CD4-positive, alpha-beta T cell treated with Interleukin-6 for 4 hours (primary cell): ENCODE measurements at regions not wholly inside any gene's neighbourhood (a gene's known extent, or its start where the extent isn't known, plus 50 kb on each side); places are given as distances from the start of the nearest gene placed in this dataset.
A peak's percentile ranks its signal among the peaks of the same experiment; 100 is the strongest.

ENCODE experiments used
- DNase-seq: peaks from one replicate; pipeline ENCODE4 v3.0.0-alpha.2; 2020; ENCODE audit warnings: mixed read lengths

GRCh38 chr17:73757420-73757819 is 113.2 kb upstream of the SDK2 start:
- DNase-seq: peak; percentile 4

DNA sequence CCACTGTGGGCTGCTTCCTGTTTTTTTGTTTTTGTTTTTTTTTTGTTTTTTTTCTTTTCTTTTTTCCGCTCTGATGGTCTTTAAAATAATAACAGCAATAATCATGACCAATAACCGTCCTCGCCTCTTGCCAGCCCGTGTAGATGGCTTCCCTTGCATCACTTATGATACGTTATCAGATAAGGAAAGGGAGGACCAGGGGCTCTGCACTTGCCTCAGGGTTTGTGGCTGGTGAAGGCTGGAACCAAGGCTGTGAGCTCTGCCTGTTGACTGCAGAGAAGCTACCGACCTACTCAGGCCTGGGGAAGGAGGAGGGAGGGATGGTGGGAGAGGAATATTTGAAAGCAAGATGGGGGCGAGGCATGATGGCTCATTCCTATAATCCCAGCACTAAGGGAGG is 114.0 kb upstream of the SDK2 start:
- no peak for DNase-seq

DNA sequence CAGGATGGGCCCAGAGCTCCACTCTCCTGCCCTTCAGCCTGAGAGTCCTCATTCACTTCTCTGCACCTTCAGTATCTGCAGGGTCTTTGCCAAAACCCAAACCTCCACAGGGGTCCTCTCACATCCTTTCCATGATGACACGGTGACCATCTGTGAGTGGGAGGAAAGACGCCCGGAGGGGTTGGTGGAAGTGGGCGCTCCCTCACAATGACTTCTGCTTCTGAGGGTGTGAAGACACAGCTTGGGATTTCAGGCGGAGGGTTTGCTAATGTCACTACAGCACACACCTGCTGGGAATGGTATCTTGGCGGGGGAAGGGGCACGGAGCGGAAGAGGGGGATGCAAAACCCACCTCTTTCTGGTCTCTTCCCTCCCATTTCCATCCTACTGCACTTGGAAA is 115.1 kb upstream of the SDK2 start:
- DNase-seq: no peak

GRCh38 chr17:73759734-73760438 is 115.6 kb upstream of the SDK2 start:
- DNase-seq: no peak

DNA sequence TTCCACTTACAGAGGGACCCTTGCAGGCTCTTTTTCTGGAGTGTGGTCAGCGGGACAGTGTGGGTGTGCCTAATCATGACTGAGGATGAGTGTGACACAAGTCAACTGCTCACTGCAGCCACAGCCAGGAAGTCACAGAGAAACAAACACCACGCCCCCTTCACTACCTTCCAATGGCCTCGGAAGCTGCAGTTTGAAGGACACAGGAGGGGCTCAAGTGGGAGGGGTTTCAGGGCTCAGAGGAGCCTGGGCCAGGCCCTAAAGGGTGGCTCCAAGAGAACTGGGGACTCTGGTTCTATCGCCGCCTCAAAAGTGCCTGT is 116.2 kb upstream of the SDK2 start:
- no peak for DNase-seq

GRCh38 chr17:73765824-73766563 is 121.7 kb upstream of the SDK2 start:
- DNase-seq: no peak

- no peak for DNase-seq
Observed at GRCh38 chr17:73767696-73768095, 123.5 kb upstream of the SDK2 start.

DNA sequence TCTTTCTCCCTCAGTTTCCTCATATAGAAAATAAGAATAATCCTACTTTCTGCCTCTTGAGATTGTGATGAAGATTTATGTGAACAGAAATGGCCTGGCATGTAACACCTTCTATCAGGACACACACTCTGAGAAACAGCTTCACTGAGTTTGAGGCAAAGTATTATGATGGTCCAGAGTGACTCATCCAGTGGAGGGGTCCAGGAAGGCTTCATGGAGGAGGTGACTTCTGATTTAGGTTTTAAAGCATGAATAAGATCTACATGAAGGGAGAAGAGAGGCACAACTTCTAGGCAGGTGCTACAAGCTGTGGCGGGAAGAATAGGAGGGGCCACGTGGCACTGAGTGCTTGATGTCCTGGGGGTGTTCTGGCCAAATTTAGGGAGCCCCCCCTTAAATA is 124.4 kb upstream of the SDK2 start:
- DNase-seq: no peak

DNA sequence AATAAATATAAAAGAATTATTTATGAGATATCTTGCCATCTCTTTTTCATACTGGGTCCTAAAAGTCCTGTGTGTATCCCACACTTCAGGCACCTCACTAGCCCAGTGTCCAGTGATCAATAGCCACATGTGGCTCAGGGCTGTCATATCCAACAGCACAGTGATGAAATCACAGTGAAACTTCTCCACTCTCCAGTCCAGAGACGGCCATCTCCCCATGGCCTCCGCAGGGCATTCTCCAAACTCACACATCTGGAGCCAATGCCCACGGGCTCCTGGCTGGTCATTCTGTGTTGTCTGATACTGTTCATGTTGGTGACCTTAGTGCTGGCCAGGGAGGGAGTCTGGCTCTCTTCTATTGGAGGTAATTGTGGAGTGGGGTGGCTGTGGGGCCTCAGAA is 125.2 kb upstream of the SDK2 start:
- DNase-seq: no peak

- no peak for DNase-seq
Observed at GRCh38 chr17:73770115-73770848, 126.0 kb upstream of the SDK2 start.

DNA sequence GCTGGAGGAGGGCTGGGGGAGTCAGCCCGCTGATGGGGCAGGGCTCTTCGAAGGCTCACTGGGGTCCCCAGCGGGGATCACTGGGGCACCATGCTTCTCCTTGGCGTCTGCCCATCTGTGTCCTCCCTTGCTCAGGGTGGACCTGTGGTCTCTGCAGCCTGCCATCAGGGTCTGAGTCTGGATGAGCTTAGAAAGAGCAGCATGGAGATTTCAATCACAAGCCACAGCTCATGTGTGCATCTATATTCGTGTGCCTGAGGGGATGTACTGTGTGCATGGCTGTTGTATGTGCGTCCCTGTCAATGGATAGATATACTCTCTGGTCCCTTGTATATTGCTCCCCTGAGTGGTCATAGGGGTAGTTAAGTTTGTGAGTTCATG is 126.6 kb upstream of the SDK2 start:
- no peak for DNase-seq

DNA sequence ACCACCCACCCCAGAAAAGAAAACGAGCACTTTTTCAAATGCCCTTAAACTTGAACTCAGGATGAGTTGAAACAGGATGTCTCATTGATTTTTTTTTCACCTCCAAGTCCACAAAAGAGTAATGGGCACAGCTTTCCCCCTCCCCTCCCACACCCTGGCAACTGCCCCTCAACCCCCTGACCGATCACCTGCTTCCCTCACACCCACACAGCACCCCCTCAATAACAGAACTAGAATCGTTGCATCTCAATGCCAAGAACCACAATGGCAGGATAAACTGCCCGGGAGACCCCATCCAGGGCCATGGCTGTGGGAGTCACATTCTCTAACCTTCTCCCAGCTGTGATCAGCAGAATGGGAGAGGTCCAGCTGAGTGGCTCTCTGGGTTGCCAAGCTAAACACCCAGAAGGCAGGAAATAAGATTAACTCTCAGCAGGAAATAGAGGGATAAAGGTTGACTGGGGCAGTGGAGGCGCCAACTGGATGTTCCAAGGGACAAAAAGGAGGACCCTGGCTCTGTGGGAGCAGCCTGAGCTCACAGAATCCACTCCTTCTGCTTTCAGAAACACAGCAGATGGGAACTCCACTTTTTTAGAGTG is 128.0 kb upstream of the SDK2 start:
- DNase-seq: no peak

- DNase-seq: no peak
Observed at GRCh38 chr17:73773702-73774101, 129.5 kb upstream of the SDK2 start.

DNA sequence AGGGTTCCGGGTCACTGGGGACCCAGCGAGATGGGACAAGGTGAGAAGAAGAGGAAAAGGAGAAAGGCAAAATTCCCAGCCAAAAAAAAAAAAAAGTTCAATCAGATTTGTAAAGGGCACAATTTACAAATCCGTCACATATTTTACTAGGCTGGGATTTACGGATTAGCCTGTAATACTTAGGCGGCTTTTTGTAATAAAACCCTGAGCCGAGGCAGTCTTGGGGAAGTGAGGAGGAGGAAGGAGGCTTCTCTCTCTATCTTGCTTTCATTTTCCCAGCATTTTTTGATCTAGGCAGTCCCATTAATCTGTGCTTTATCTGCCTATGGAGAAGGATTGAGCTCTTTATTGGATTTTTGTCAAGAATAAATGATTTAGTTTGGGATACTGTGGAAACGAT is 130.6 kb upstream of the SDK2 start:
- no peak for DNase-seq

- DNase-seq: no peak
Observed at GRCh38 chr17:73776351-73777130, 132.3 kb upstream of the SDK2 start.

DNA sequence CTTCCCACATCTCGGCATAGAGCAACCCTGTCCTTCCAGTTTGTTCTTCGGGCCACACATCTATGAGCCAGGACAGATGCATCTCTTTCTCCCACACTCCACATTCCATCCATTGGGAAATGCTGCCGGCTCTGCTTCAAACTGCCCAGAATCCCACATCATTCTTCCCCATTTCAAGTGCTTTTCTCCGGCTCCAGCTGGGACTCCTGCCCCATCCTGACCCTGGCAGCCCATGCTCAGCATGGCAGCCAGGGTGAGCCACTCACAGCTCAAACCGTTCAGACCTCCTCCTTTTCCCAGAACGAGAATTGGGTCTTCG is 132.8 kb upstream of the SDK2 start:
- DNase-seq: no peak

DNA sequence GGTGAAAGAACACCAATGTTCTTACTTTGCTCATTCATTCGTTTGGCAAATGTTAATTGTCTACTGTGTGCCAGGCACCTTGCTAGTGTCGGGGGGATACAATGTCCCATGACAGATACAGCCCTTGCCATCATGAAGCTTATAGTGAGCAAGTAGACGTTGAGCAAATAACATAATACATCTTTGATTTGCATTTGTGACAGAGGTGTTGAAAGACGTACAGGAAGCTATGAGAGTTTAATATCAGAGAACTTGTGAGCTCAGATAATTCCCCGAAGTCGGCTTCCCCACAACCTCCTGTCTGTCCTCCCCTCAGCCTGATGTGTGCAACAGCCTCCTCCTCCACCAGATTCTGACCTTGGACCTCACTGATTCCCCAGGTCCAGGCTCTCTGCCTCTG is 138.0 kb upstream of the SDK2 start:
- DNase-seq: no peak

DNA sequence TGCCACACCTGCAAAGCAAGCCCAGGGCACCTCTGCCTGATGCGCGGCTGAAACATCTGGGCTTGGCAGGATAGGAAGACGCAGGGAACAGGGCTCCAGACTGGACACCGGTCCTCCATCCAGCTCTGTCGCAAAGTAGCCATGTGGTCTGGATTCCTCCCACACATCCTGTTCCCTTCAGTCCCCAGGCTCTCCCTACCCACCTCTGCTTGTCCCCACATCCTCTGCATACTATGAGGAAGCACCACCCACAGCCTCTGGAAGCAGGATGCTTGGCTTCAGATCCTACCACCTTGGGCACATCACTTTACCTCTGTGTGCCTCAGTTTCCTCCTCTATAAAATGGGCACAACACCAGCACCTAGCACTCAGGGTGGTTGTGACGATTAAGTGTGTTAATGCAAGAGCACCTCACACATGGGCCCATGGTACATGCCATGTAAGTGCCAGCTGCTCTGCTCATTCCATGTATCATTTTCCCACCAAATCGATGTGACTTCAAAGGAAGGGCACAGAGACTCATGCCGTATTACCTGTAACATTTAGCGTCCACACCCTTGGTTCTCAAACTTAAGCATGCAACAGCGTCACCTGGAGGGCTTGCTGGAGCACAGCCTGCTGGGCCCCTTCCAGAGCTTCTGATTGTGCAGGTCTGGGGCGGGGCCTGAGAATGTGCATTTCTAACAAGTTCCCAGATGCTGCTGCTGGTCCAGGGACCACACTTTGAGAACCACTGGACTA is 138.6 kb upstream of the SDK2 start:
- no peak for DNase-seq

DNA sequence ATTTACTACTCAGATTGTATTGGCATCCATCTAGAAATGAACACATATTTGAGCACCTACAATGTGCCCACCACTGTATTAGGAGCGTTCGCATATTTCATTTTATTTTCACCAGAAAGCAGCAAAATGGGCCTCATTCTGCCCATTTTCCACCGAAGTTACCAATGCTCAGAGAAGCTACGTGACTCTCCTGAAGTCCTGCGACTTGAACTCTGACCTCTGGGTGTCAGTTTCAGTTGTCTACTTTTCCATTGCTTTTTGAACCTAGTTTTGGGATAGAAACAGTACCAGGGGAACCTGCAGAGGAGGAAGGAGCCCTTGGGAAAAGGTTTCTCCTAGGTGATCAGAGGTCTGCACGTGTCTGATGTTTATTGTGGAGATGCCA is 139.1 kb upstream of the SDK2 start:
- no peak for DNase-seq

- no peak for DNase-seq
Observed at GRCh38 chr17:73783945-73784603, 139.8 kb upstream of the SDK2 start.

DNA sequence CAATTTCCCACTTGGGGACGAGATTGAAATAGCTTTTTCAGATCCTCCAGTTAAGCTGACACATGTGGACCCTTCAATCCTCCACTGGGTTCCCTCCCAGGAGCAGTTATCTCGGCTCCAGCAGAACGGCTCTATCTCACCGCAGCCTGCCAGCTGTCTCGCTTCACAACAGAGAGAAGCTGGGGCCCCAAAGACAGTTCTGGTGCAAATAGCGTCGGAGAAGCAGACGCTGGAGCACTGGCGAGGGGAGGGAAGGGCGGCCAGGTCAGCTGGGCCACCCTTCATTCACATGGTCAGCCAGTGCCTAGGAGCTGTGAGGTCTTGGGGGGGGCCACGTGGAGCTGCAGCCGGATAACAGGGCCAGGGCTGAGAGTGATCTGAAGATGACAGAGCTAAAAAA is 141.3 kb upstream of the SDK2 start:
- DNase-seq: no peak
